ENCODE measurements at regions not wholly inside any gene's neighbourhood (a gene's known extent, or its start where the extent isn't known, plus 50 kb on each side); places are given as distances from the start of the nearest gene placed in this dataset.

GRCh38 chr17:20908313-20909267 is 134.2 kb downstream of the USP22 start (continued):
- no peak for TF ChIP-seq NBN (IDR thresholded peaks at IDR 0.05; ENCODE audit: low read depth)
- TF ChIP-seq CEBPB (tag; IDR thresholded peaks at IDR 0.05) = no peak
- no peak for TF ChIP-seq SIN3B (IDR thresholded peaks at IDR 0.05; ENCODE audit: low read depth)
- no peak for TF ChIP-seq KAT7 (CRISPR knock-in tag; IDR thresholded peaks at IDR 0.05; ENCODE audit: borderline replicate concordance)
- TF ChIP-seq CAMTA2 (CRISPR knock-in tag; conservative IDR thresholded peaks at IDR 0.05) = no peak
- TF ChIP-seq HMGXB4 (CRISPR knock-in tag; IDR thresholded peaks at IDR 0.05) = no peak
- TF ChIP-seq ZNF518B (CRISPR knock-in tag; IDR thresholded peaks at IDR 0.05) = no peak
- no peak for TF ChIP-seq E2F5 (CRISPR knock-in tag; IDR thresholded peaks at IDR 0.05)
- no peak for TF ChIP-seq ZNF184 (CRISPR knock-in tag; IDR thresholded peaks at IDR 0.05)
- TF ChIP-seq, protein P1, sequence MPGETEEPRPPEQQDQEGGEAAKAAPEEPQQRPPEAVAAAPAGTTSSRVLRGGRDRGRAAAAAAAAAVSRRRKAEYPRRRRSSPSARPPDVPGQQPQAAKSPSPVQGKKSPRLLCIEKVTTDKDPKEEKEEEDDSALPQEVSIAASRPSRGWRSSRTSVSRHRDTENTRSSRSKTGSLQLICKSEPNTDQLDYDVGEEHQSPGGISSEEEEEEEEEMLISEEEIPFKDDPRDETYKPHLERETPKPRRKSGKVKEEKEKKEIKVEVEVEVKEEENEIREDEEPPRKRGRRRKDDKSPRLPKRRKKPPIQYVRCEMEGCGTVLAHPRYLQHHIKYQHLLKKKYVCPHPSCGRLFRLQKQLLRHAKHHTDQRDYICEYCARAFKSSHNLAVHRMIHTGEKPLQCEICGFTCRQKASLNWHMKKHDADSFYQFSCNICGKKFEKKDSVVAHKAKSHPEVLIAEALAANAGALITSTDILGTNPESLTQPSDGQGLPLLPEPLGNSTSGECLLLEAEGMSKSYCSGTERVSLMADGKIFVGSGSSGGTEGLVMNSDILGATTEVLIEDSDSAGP (CRISPR knock-in tag; IDR thresholded peaks at IDR 0.05) = no peak
- no peak for TF ChIP-seq ZNF239 (CRISPR knock-in tag; IDR thresholded peaks at IDR 0.05)
- no peak for TF ChIP-seq AFF4 (CRISPR knock-in tag; IDR thresholded peaks at IDR 0.05)
- TF ChIP-seq, protein P2, sequence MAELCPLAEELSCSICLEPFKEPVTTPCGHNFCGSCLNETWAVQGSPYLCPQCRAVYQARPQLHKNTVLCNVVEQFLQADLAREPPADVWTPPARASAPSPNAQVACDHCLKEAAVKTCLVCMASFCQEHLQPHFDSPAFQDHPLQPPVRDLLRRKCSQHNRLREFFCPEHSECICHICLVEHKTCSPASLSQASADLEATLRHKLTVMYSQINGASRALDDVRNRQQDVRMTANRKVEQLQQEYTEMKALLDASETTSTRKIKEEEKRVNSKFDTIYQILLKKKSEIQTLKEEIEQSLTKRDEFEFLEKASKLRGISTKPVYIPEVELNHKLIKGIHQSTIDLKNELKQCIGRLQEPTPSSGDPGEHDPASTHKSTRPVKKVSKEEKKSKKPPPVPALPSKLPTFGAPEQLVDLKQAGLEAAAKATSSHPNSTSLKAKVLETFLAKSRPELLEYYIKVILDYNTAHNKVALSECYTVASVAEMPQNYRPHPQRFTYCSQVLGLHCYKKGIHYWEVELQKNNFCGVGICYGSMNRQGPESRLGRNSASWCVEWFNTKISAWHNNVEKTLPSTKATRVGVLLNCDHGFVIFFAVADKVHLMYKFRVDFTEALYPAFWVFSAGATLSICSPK (IDR thresholded peaks at IDR 0.05; ENCODE audit: borderline replicate concordance) = no peak
